Ishikawa (cell line): ENCODE measurements at regions not wholly inside any gene's neighbourhood (a gene's known extent, or its start where the extent isn't known, plus 50 kb on each side); places are given as distances from the start of the nearest gene placed in this dataset.

Source experiments
- CEBPB ChIP-seq: IDR thresholded peaks from 2 replicates; pipeline ENCODE4 v1.6.1; 2012
- CREB1 ChIP-seq: IDR thresholded peaks from 2 replicates; pipeline ENCODE4 v1.6.1; 2012; ENCODE audit warnings: low read depth
- EGR1 ChIP-seq: IDR thresholded peaks from 2 replicates; pipeline ENCODE4 v1.6.1; 2012
- EP300 ChIP-seq: IDR thresholded peaks from 2 replicates; pipeline ENCODE4 v1.6.1; 2012; ENCODE audit warnings: borderline replicate concordance
- FOXM1 ChIP-seq: IDR thresholded peaks from 2 replicates; pipeline ENCODE4 v1.6.1; 2012; ENCODE audit warnings: low read depth, borderline replicate concordance
- MAX ChIP-seq: IDR thresholded peaks from 2 replicates; pipeline ENCODE4 v1.6.1; 2012
- NFIC ChIP-seq: IDR thresholded peaks from 2 replicates; pipeline ENCODE4 v1.6.1; 2012
- RAD21 ChIP-seq: IDR thresholded peaks from 2 replicates; pipeline ENCODE4 v1.6.1; 2012; ENCODE audit warnings: low read depth
- TAF1 ChIP-seq: IDR thresholded peaks from 2 replicates; pipeline ENCODE4 v1.6.1; 2012; ENCODE audit warnings: low read depth, mild to moderate bottlenecking
- TCF12 ChIP-seq: IDR thresholded peaks from 2 replicates; pipeline ENCODE4 v1.6.1; 2012; ENCODE audit warnings: low read depth
- TEAD4 ChIP-seq: IDR thresholded peaks from 2 replicates; pipeline ENCODE4 v1.6.1; 2012
- USF1 ChIP-seq: IDR thresholded peaks from 2 replicates; pipeline ENCODE4 v1.6.1; 2012
- YY1 ChIP-seq: IDR thresholded peaks from 2 replicates; pipeline ENCODE4 v1.6.1; 2012; ENCODE audit warnings: low read depth
- ZBTB7A ChIP-seq: IDR thresholded peaks from 2 replicates; pipeline ENCODE4 v1.6.1; 2012; ENCODE audit warnings: low read depth
- TF ChIP-seq, protein P1 (sequence below): IDR thresholded peaks from 2 replicates; pipeline ENCODE4 v1.6.1; 2012; ENCODE audit warnings: low read depth, mild to moderate bottlenecking

GRCh38 chr3:89586256-89586655 lies 478.8 kb downstream of the EPHA3 start:
- TF ChIP-seq USF1 (no peak), CEBPB (no peak), FOXM1 (no peak), TEAD4 (no peak), TCF12 (no peak), ZBTB7A (no peak), YY1 (no peak), RAD21 (no peak)
- TF ChIP-seq, protein P1, sequence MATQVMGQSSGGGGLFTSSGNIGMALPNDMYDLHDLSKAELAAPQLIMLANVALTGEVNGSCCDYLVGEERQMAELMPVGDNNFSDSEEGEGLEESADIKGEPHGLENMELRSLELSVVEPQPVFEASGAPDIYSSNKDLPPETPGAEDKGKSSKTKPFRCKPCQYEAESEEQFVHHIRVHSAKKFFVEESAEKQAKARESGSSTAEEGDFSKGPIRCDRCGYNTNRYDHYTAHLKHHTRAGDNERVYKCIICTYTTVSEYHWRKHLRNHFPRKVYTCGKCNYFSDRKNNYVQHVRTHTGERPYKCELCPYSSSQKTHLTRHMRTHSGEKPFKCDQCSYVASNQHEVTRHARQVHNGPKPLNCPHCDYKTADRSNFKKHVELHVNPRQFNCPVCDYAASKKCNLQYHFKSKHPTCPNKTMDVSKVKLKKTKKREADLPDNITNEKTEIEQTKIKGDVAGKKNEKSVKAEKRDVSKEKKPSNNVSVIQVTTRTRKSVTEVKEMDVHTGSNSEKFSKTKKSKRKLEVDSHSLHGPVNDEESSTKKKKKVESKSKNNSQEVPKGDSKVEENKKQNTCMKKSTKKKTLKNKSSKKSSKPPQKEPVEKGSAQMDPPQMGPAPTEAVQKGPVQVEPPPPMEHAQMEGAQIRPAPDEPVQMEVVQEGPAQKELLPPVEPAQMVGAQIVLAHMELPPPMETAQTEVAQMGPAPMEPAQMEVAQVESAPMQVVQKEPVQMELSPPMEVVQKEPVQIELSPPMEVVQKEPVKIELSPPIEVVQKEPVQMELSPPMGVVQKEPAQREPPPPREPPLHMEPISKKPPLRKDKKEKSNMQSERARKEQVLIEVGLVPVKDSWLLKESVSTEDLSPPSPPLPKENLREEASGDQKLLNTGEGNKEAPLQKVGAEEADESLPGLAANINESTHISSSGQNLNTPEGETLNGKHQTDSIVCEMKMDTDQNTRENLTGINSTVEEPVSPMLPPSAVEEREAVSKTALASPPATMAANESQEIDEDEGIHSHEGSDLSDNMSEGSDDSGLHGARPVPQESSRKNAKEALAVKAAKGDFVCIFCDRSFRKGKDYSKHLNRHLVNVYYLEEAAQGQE, result no peak

GRCh38 chr3:89586676-89587075 lies 479.3 kb downstream of the EPHA3 start:
- no peak for TF ChIP-seq TCF12
- TF ChIP-seq, protein P1, result no peak
- TF ChIP-seq FOXM1, result no peak
- no peak for TF ChIP-seq CEBPB
- TF ChIP-seq NFIC, result no peak
- no peak for TF ChIP-seq TEAD4
- TF ChIP-seq EGR1, result no peak
- TF ChIP-seq USF1, result no peak

GRCh38 chr3:89606151-89606550 lies 498.7 kb downstream of the EPHA3 start:
- no peak for TF ChIP-seq RAD21
- TF ChIP-seq NFIC, result no peak
- no peak for TF ChIP-seq EP300
- no peak for TF ChIP-seq USF1
- no peak for TF ChIP-seq TAF1
- TF ChIP-seq EGR1, result no peak
- no peak for TF ChIP-seq CEBPB
- TF ChIP-seq YY1, result no peak
- no peak for TF ChIP-seq ZBTB7A
- no peak for TF ChIP-seq MAX
- TF ChIP-seq TEAD4, result no peak
- TF ChIP-seq, protein P1, result no peak
- no peak for TF ChIP-seq TCF12
- no peak for TF ChIP-seq CREB1
- TF ChIP-seq FOXM1, result no peak

DNA sequence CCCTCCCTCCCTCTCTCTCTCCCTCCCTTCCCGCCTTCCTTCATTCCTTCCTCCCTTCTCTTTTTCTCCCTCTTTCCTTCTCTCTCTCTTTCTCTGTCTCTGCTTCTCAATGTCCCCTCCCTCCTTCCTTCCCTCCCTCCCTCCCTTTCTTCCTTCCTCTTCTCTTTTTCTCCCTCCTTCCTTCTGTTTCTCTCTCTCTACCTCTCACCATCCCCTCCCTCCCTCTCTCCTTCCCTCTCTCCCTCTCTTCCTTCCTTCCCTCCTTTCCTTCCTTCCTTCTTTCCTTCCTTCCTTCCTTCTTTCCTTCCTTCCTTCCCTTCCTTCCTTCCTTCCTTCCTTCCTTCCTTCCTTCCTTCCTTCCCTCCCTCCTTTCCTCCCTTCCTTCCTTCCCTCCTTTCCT lies 504.6 kb downstream of the EPHA3 start:
- TF ChIP-seq CREB1 (no peak), TCF12 (no peak), ZBTB7A (no peak)

DNA sequence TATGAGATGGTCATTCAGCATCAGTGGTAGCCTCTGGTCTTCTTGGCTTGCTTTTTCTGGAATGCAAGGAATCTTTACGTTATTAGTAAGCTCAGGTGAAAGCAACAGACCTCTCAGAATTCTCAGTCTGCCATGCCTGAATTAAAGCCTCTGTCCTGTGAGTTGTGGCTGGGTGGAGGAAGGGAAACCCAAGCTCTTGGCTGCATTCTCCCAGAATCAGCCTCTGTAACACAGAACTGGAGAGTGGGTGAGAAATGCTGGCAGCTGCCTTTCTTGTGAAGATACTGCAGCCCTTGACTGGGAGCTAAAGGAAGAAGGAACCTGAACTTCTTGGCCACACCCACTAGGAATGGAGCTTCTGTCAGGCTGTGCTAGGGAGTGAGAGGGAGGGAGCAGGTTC lies 505.8 kb downstream of the EPHA3 start:
- TF ChIP-seq CEBPB, result no peak
- no peak for TF ChIP-seq EP300
- TF ChIP-seq RAD21, result no peak
- no peak for TF ChIP-seq USF1
- no peak for TF ChIP-seq FOXM1
- TF ChIP-seq CREB1, result no peak
- TF ChIP-seq YY1, result no peak
- TF ChIP-seq MAX, result no peak
- TF ChIP-seq TEAD4, result no peak
- no peak for TF ChIP-seq EGR1
- no peak for TF ChIP-seq ZBTB7A
- no peak for TF ChIP-seq TAF1
- TF ChIP-seq, protein P1, result no peak
- no peak for TF ChIP-seq NFIC
- TF ChIP-seq TCF12, result no peak
